SU-DHL-6 (cell line): ENCODE measurements at regions not wholly inside any gene's neighbourhood (a gene's known extent, or its start where the extent isn't known, plus 50 kb on each side); places are given as distances from the start of the nearest gene placed in this dataset.

Experiments used
- EZH2phosphoT487 ChIP-seq: fragments of 200-600 bp; sonication (generic), shearing (Covaris generic); conservative IDR thresholded peaks from 2 replicates; pipeline ENCODE4 v1.6.1; 2018; ENCODE audit warnings: mild to moderate bottlenecking, antibody characterized with exemption, low read length, moderate library complexity, mixed read lengths
- TF ChIP-seq, protein P1 (sequence below): fragments of 200-600 bp; sonication (generic); IDR thresholded peaks from one replicate; pipeline ENCODE4 v1.5.1; 2017; ENCODE audit warnings: antibody characterized with exemption, mild to moderate bottlenecking, low read length, moderate library complexity; ENCODE audit not compliant: insufficient read depth, poor library complexity, severe bottlenecking

- TF ChIP-seq, protein P1, sequence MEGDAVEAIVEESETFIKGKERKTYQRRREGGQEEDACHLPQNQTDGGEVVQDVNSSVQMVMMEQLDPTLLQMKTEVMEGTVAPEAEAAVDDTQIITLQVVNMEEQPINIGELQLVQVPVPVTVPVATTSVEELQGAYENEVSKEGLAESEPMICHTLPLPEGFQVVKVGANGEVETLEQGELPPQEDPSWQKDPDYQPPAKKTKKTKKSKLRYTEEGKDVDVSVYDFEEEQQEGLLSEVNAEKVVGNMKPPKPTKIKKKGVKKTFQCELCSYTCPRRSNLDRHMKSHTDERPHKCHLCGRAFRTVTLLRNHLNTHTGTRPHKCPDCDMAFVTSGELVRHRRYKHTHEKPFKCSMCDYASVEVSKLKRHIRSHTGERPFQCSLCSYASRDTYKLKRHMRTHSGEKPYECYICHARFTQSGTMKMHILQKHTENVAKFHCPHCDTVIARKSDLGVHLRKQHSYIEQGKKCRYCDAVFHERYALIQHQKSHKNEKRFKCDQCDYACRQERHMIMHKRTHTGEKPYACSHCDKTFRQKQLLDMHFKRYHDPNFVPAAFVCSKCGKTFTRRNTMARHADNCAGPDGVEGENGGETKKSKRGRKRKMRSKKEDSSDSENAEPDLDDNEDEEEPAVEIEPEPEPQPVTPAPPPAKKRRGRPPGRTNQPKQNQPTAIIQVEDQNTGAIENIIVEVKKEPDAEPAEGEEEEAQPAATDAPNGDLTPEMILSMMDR = peak; percentile 92
- TF ChIP-seq EZH2phosphoT487 = no peak
Observed at GRCh38 chr20:20860078-20860806, 147.8 kb upstream of the RALGAPA2 start.
